HG03521 (cell line): ENCODE measurements at regions not wholly inside any gene's neighbourhood (a gene's known extent, or its start where the extent isn't known, plus 50 kb on each side); places are given as distances from the start of the nearest gene placed in this dataset.

Source experiments
- ATAC-seq: cut with Tn5 transposase; IDR thresholded peaks from one replicate; pipeline ENCODE4 v1.9.1; 2021; ENCODE audit warnings: mild to moderate bottlenecking, moderate library complexity; ENCODE audit not compliant: unreplicated experiment

DNA sequence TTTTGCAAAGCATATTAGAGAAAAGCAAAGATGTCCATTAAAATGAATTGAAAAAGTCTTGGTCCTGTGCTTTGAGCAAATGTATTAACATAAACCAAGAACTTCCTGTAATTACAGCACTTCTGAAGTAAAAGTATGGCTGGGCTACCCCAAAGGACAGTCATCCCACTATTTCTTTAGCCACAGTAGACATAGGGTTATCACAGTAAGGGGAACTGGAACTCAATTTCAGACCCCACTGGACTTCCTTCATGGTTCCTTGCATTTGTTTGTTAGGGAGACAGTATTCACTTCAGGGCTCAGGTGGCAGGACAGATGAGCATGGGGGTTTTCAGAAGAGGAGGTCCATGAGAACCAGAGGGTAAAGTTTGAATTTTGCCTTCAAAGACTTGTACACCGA lies 203.1 kb upstream of the PDE1C start:
- no peak for ATAC-seq

GRCh38 chr7:32266932-32267475 lies 196.8 kb upstream of the PDE1C start:
- no peak for ATAC-seq

DNA sequence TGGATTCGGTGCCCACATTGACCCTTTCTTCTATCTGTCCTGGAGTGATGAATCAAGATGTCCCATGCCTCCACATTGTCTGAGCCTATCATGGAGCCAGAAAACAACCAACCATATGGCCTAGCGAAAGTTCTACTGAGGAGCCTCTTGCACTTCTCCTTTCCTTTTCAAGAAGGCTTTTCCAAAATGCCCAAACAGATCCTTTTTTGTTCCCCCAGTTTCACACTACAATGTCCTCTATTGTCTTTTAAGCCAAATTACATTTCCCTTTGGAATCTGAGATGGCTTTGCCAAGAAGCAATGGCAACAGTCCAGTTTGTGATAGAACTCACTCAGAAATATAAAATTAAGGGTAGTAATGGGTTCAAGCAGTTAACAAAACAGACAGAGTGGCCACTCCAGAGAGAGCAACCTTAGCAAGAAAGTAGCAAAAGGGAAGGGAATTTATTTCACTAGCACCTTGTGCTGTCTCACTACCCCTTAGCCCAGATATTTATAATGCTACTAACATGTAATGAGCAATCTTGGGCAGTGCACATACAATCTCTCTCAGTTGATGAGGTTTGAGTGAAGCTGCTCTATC lies 194.6 kb upstream of the PDE1C start:
- no peak for ATAC-seq

GRCh38 chr7:32263611-32264010 lies 193.4 kb upstream of the PDE1C start:
- ATAC-seq = no peak

- ATAC-seq = no peak
Measured at GRCh38 chr7:32262315-32262714, 192.1 kb upstream of the PDE1C start.

- ATAC-seq = peak; percentile 77
Measured at GRCh38 chr7:32259931-32260596, 189.9 kb upstream of the PDE1C start.

GRCh38 chr7:32258265-32258664 lies 188.1 kb upstream of the PDE1C start:
- no peak for ATAC-seq

DNA sequence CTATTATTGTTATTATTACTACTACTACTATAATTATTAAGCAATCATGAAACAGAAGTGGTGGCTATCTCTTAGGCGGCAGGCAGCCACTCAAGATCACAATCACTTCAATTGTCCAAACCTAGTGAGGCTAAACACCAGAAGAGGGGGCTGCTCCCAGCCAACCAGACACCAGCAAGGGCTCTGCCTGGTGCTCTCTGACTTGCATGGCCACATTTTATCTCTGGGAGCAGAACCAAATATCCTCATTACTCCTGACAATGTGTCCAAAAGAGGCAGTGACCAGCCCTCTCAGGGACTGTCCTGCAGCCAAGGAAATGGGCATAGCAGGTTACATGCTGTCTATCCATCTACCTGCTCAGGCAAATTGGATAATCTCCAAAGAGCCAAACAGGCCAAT lies 187.4 kb upstream of the PDE1C start:
- no peak for ATAC-seq

GRCh38 chr7:32256811-32257210 lies 186.6 kb upstream of the PDE1C start:
- no peak for ATAC-seq

GRCh38 chr7:32256376-32256775 lies 186.2 kb upstream of the PDE1C start:
- no peak for ATAC-seq

GRCh38 chr7:32255036-32255435 lies 184.8 kb upstream of the PDE1C start:
- ATAC-seq = no peak

- no peak for ATAC-seq
Measured at GRCh38 chr7:32253299-32253698, 183.1 kb upstream of the PDE1C start.

DNA sequence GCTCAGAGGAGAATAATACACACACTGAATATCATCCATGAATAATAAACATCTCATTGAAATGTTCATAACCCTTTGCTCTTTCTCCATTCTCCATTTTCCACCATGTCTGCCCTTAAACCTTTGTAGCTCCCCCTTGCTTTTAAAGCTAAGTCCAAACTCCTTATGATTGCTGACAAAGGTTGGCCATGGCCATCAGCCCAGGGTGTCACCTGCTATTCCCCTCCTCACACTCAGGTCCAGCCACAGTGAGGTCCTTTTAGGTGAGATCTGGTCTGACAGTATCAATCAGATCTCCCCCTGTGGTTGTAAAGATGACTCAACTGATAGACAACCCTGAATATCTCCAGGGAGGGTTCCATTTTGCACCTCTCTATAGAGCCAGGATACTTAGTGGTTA lies 181.5 kb upstream of the PDE1C start:
- ATAC-seq = no peak

DNA sequence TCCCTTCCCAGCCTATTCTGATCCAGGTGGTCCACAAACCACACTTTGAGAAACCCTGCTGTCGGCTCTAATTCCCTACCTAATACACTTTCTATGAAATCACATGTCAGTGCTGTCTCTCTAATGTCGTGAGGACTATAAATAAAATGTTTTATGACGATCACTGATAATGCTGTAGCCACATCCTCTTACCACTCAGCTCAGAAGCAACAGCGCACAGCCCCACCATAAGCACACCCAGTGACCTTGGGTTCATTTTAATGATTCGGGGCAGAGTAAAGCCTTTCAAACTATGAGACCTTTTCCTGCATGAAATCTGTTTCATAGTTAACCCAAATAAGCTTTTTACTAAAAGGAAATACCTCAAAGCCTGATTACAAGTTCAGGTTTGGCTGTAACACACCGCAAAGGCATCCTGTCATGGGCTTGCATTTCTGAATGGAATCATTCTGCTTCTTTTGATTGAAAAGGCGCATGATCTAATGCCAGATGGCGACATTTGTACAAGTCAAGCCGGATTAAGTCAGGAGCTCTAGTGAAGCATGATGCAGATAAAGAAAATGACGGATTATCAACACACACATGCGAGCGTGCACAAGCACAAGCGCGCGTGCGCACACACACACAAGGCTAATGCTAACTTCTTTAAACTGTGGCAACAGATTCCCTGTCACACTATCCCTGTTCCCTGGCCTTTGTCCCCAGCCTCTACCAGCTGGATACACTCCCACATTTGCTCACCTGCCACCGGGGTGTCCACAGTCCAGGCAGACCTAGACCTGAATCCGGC lies 180.5 kb upstream of the PDE1C start:
- no peak for ATAC-seq

DNA sequence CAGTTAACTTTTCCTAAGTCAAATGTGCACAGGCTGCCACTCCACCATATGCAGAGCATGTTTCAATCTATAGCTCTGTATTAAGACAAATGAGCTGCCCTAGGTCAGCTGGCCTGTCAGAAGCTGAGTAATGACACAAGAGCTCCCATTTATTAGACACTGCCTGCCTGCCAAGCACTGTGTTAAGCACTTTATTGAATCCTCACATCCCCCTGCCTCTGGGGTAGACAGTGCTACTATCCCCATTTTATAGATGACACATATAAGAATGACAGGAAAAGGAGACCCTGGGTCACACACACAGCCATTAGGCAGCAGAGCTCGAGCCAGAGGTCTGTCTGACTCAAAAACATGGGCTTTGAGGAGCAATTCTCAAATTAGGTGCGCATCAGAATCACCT lies 179.8 kb upstream of the PDE1C start:
- no peak for ATAC-seq

- no peak for ATAC-seq
Measured at GRCh38 chr7:32248522-32248921, 178.3 kb upstream of the PDE1C start.

DNA sequence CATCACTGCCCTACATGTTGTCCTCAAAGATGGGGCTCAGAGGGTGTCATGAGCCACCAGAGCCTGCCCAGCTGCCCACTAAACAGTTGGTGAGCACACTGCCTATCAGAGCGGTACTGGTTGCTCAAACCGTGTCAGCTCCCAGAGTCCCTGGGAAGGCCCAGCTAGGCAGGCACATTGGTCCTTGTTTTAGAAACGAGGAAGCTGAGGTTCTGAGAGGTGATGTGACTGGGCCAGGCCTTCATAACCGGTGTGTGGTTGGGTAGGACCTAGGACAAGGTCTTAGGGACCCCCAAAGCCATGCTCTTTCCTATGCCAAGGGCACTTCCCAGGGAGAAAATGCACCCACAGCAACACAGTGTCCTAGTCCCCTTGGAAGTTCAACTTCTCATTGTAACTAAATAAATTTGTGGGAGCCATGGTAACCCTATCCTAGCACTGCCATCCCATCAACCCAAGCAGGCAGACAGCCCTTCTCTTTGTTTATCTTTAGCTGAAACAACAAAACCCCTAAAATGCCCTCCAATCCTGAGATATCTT lies 174.7 kb upstream of the PDE1C start:
- ATAC-seq = no peak

- ATAC-seq = no peak
Measured at GRCh38 chr7:32243687-32244290, 173.6 kb upstream of the PDE1C start.

DNA sequence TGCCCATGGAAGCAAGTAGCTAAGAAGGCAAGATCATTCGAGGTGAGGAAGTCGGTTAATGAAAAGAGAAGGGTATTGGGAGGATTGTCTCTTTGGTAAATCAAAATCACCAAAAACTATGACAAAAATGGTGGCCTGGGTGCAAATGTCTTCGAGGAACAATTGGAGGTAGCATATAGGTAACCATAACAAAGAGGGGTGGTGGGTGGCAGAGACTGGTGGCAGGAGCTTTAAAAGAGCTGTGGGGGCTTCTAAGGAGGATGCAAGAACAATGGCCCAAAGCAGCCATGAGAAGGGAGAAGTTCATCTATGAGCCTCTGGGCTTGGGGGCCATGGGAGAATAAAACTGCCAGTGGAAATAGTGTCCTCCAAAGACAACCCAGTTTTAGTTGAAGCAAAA lies 172.2 kb upstream of the PDE1C start:
- no peak for ATAC-seq

- ATAC-seq = no peak
Measured at GRCh38 chr7:32241636-32242035, 171.4 kb upstream of the PDE1C start.

DNA sequence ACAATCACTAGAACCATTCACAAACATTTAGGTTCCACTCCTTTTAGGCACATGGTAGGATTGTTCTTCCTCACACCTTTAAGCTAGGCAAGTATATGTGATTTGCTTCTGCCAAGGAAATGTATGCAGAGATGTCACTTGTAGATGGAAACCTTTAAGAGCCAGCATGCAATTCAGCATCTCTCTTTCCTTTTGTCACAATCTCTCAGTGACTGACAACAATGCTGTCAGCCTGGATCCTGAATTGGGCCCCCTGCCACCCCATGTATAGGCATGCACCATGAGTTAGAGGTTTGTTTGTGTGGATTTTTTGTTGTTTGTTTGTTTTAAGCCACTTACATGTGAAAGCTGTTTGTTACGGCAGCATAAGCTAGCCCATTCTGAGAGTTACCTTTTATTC lies 169.6 kb upstream of the PDE1C start:
- ATAC-seq = no peak
